NAMALWA (cell line): ENCODE measurements at regions not wholly inside any gene's neighbourhood (a gene's known extent, or its start where the extent isn't known, plus 50 kb on each side); places are given as distances from the start of the nearest gene placed in this dataset.
"Not testable (repeated sequence)": the region's sequence is repeated elsewhere in the genome, so short reads cannot be mapped to it uniquely, and the experiment has no call there.

ENCODE experiments used
- DNase-seq: peaks from one replicate; pipeline ENCODE4 v3.0.0-alpha.2; 2015; ENCODE audit warnings: low spot score

DNA sequence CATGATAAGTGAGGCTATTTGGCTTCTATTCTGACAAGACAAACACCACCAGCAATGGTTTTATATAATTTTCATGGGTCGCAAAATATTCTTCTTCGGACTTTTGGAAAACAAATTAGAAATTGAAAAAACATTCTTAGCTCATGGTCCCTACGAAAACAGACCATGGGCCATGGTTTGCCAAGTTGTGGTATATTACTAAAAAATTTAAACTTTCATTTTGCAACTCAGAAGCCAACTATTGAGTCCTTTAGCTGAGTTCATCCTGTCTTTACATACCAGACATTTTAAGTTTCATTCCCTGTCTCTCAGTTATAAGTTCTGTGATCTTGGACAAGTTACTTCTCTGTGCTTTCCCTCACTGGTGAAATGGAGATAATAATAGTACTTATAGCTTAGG lies 198.1 kb downstream of the CSNK1G3 start:
- no peak for DNase-seq

- DNase-seq: no peak
Observed at GRCh38 chr5:123709422-123709821, 197.4 kb downstream of the CSNK1G3 start.

DNA sequence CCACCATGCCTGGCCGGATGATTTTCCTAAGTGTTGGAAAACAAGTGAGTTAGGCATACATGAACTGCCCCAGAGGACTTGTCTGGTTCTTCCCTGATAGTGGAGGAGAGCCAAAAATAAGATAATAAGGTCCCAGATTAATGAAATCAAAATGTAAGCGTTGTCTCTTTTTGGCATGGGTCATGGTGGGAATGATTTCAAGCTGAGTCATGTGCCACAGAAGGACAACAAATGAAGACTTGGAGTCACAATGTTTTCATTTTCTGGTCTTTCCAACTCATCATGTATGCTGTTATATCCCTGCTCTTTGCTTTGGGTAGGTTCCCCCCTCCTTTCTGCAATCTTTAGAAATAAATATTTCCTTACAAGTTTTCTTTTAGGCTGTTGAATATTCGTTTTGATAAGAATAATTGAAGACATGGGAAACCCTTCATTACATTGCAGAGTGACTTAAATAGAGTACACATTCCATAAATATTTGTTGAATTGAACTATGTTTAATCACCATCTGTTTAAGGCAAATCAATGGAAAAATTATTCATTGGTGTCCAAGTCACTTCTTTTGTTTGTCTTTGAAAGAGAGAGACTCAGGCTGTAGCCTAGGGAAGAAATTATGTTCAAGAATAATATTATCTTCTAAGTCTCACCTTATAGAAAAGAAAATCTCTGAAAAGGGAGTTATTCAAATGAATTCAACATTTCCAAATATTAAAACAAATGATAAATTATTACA lies 196.3 kb downstream of the CSNK1G3 start:
- no peak for DNase-seq

GRCh38 chr5:123706531-123706930 lies 194.6 kb downstream of the CSNK1G3 start:
- no peak for DNase-seq

DNA sequence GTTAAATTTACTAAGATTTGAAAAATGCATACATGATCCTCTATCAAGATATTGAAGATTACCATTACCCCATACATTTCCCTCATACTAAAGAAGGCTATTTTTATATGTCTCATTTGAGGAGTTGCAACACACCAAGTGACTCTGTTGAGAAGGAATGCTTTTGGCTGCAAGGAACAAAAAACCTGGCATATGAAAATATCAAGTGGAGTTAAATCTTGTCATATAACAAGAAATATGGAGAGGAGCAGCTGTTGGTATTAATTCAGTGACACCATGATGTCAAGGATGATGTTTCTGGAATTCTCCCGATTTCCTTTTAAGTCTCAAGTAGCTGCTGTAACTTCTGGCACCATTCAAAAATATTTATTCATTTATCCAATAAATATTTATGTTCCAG lies 193.8 kb downstream of the CSNK1G3 start:
- DNase-seq: no peak

DNA sequence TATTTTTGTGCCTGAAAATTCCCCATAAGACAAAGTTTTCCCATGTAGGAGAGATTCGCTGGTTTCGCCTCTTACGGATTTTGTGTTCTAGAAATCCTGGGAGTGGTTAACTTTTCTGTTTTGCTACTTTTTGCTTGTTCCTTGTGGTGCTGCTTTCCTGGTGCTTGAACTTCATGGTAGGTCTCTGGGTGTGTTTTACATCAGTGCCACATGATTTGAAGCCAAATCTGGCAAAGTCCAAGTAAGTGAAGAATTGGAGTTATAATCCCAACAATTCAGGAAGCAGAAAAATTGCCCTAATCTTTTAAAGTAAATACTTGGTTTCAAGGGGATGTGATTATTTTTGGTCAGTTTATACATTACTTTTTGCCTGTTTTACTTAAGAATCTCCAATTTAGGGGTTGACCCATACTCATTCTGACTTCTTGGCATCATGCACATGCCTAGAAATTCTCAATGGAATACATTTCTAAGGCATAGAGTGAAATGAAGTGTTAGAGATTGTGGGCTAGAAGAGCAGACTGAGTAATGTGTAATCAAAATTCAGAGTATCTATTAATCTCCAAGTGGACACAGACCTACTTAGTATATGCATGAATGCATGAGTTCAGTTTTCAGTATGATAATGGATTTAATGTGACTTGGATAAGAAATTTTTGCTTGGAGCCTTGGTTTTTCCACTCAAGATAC lies 189.7 kb downstream of the CSNK1G3 start:
- DNase-seq: no peak

GRCh38 chr5:123700624-123701287 lies 188.8 kb downstream of the CSNK1G3 start:
- DNase-seq: no peak

- DNase-seq: no peak
Observed at GRCh38 chr5:123699571-123699970, 187.6 kb downstream of the CSNK1G3 start.

- not testable (repeated sequence) for DNase-seq
Observed at GRCh38 chr5:123698937-123699336, 187.0 kb downstream of the CSNK1G3 start.

DNA sequence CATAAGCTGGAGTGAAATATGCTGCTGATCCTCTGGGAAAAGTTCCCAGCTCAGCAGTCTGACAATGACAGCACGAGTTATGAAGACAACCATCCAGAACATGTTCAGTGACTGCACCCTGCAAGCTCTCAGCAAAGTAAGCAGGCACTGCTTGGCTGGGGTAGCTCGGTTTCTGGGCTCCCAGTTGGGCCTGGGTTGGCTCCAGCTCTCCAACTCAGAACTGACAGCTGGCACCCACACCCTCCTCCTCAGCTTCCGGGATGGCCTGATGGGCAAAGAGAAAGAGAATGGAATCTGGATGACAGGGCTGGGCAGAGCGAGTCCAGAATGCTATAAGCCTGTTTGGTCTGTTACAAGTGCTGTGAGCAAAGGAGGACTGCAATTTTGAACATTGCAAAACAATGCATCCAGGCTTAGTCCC lies 185.0 kb downstream of the CSNK1G3 start:
- DNase-seq: no peak

DNA sequence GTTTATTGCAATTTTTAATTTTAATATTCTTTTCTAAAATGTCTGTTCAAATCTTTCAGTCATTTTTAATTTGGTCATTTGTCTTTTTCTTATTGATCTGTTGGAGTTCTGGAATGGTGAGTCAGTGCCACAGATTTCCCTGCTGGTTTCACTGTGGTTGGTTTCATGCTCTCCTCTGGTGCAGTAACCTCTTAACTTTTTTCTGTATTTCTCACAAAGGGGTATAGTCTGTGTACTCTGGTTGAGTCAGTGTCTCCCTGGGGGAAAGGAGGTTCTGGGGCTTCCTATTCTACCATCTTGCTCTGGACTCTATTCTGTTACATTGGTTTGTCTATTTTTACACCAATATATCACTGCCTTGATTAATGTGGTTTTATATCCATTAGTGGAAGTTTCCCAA lies 178.8 kb downstream of the CSNK1G3 start:
- DNase-seq: no peak

GRCh38 chr5:123681061-123681460 lies 169.1 kb downstream of the CSNK1G3 start:
- DNase-seq: no peak

DNA sequence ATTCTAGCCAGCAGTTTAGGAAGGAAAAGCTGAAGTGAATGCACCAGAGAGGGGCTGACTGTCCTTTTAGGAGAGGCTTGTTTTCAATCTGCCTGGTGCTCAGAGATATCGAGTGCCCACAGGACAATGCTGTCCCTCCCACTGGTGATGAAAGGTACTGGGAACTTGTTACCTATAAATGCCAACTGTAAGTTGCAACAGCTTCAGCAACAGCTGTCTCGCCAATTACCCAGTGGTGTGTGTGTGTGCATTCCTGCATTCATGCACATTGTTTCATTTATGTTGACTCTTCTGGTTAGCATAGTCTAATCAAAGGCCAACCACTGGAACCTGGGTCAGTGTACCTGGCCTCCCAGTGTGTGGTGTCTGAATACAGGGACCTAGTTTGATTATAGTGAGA lies 161.1 kb downstream of the CSNK1G3 start:
- DNase-seq: no peak

DNA sequence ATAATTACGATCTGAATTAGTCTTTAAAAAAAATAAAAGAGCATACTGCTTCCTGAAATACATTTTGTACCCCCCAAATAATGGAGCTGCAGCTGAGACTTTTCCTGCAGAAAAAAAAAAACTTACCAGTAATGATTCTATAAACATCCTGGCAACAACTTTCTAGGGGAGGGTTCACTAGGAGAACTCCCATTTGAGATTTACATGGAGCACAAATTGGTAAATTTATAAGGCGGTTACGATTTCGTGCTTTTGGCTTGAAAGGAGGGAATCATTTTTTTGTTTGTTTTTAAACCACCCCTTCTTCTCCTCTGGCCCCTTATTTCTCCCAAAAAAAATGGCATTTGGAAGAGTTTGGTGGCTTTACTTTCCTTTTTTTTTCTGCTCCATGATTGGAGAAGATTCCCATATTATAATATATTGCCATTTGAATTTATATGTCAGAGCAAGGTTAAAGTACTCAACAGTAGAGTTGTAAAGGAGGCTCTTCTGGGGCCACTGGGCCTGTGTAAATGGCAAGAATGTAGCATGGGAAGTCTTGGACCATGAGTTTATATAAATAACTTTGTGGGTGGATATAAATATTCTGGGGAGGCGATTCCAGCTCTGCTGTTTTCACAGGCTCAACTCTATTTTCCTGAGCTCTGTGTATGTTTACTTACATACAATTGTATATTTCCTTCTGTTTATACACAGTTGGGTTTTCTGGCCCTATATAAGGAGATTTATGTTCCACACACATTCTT lies 159.9 kb downstream of the CSNK1G3 start:
- no peak for DNase-seq

DNA sequence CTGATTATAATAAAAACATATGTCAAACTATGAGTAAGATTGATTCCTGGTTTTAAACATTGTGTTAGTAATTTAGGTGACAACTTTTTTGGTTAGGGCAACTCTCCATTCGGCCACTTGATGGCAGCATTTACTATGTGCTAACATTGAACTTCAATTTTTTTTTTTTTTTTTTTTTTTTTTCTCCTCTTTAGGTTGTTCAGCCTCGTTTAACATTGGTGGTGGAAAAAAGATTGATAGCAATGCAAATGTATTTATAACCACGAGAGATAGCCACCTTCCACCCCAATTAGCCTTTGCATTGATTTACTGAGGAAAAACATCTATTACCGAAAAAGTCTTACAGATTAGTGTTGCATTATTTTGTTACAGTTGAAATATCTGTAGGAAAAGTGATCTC lies 159.1 kb downstream of the CSNK1G3 start:
- DNase-seq: peak; percentile 76
